CD4-positive, alpha-beta T cell treated with Interferon alpha-2 for 1 hour (primary cell): ENCODE measurements at regions not wholly inside any gene's neighbourhood (a gene's known extent, or its start where the extent isn't known, plus 50 kb on each side); places are given as distances from the start of the nearest gene placed in this dataset.
"Not testable (repeated sequence)": the region's sequence is repeated elsewhere in the genome, so short reads cannot be mapped to it uniquely, and the experiment has no call there.

ENCODE experiments used
- DNase-seq, 2 donors: peaks; one replicate each; pipeline ENCODE4 v3.0.0-alpha.2; 2020 to 2022

DNA sequence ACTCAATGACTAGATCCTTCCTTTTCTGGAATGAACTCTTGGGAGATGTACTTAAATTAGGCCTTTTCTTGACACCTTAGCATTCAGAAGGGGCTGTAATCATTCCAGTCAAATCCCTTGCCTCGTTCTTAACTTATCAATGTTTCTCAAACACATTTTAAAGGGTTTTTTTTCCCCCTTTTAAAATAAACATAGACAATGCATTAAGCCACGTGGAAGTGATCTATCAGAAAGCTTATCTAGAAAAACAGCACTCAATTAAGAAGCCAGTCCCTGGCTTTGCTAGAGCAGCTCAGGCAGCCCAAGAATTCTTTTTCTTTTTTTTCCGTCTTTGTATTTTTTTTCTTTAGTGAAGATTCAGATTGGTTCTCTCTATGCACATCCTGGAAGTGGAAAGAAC is 118.2 kb downstream of the PCDH7 start:
- no peak for DNase-seq

DNA sequence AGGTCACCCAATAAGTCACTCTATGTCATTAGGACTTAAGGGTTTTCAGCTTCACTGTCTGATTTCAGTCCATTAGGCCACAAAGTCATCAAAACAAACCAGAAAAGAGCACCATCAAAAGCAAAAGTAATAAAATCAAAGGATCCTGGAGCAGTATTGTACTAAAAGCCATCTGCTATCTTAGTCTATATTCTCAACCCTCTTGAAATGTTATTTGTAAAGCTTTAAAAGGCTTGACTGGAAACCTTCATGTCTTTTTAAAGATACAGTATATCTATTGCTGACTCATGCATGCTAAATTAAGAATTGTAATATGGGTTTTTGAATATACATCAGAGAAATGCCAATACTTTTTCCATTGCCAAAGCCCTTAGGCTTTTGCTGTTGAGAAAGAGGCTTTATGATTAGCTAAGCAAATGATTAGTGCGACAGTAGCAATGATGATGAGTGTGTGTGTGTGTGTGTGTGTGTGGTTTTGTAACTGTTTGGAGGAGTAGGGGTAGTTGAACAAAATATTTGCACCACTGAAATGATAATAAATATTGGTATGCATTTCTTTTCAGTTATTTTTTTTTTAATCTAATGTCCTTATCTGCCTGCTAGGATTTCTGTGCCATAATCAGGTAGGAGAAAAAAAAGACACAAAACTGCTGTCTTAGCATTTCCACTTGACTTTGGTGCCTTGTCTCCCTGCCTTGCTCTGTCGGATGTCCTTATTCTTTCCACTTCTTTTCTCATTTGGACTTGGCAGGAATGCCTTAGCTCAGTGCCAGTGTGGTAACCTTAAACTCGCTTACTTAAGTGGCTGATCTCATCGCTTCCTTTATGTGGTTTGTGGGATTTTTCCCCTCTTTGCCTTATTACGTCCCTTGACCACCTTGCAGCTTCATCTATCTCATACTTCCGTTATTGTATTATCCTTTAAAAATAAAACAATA is 119.7 kb downstream of the PCDH7 start:
- no peak for DNase-seq

DNA sequence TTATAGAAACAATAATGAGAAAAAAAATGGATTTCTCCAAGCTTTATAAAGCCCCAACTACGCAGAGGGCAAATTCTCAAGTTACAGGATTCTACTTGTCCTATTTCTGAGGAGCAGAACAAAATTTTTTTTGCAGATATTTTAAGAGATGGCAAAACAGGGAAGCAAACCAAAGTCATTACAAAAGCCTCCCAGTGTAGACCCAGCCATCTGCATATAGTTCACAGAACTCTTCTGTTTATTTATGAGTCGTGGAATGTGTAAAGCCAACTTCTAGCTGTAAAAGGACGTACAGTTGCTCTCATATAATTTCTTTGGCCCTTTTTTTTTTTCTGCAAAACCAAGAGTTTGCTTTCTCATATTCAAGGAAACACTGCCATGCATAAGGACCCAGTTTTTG is 120.4 kb downstream of the PCDH7 start:
- no peak for DNase-seq

DNA sequence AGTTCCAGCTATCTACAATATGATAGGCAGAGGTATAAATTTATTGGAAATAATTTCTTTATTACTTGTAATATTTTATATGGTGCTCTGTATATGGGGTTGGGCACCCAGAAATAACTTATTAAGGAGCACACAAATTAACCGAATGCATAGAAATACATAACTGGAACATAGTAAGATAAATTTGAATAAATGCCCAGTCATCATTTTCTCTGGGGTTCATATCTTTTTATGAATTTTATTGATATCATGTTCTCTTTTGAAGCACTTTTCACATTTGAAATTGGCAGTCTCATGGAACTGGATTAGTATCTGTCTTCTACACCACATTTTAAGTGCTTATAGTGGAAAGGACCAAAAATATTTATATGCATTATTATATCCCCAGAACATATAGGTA is 122.0 kb downstream of the PCDH7 start:
- DNase-seq = no peak

DNA sequence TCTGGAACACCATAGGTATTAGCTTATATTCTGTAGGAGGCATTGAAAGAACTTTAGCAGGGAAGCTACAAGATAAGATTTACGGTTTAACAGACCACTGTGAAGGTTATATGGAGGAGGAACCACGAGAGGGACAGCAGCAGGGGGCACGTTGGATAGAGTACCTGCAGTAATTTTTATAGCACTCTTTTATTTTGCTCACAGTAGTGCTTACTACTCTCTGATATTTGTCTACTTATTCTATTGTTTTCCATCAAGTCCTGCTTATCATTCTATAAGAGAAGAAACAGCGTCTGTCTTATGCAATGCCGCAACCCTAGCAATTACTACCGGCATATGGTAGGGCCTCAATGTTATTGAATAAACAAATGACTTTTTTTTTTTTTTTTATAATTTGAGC is 122.5 kb downstream of the PCDH7 start:
- no peak for DNase-seq

DNA sequence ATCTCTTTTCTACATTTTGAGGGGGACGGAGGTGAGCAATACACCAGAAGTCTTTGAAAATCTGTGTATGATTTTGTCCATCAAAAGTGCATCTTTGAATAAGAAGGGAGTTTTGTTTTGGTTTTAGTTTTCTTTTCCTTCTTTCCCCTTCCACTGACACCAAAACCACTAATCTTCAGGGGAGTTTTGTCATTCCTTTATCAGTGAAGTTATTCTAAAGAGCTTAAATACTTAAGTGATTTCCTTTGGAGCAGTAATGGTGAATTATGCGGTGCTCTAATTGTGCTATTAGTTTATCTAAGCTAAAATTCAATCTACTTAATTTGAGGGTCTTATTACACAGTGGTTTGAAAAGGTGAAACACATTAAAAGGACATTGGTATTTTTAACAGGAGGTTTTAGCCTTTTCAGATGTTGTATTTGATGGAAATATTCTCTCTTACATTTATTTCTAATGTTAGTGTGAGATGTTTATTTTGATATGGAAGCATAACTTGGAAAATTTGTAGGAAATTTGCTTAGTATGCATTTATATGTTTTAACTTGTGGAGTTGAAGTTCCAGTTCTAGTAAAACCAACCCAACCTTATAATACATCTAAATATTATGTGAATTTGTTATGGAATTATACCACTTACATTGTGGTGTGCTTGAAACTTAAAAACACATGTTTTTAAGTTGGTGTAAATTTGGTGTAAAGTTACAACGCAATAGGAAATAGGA is 124.9 kb downstream of the PCDH7 start:
- no peak for DNase-seq

DNA sequence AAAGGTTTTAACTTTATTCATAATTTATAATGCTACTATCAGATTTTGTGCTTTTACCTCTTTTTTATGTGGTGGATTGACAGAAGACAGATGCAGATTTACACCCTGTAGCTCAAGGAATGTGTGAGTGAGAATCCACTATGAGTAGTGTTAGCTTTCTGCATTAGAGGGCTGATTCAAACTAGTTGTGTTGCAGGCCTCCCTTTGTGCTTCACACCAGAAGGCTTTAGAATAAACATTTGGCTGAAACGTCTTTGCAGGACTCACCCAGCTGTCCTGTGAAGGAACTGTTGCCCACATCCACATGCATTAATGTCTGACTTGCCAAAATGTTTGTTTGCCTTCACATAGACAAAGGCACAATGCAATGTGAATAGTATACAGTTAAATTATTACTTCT is 127.0 kb downstream of the PCDH7 start:
- no peak for DNase-seq

DNA sequence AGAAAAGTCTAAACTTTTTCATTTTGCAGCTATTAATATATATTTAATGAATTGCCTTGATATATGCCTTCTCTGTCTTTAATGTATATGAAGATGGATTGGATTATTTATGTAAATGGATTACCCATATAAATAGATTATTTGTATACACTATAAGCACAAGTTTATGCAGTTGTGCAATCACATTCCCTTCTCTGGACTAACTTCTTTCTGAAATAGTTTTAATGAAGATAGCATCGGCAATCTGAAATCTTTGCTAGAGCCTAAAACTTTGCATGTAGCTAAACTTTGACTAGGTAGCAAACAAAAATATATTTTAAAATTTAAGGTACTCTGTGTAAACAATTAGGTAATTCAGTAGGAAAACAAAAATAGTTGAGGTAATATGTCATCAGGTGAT is 127.8 kb downstream of the PCDH7 start:
- DNase-seq = no peak

DNA sequence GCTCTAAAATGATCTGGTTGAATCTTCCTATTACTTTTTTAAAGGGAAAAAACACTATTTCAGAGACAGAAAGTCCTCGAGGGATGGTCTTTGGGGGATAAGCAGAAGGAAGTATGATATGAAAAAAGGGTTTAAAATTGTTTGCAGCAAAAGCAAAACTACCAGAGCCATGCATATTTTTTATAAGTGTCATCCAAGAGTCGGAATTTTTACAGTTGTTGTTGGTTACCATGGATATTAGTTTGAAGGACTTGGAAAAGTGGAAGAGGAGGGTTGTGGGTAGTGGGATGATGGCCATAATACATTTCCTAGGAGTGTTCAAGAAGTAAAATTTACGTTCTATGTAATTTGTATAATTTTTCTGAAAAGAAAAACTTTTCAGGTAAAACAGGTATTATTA is 134.4 kb downstream of the PCDH7 start:
- no peak for DNase-seq

DNA sequence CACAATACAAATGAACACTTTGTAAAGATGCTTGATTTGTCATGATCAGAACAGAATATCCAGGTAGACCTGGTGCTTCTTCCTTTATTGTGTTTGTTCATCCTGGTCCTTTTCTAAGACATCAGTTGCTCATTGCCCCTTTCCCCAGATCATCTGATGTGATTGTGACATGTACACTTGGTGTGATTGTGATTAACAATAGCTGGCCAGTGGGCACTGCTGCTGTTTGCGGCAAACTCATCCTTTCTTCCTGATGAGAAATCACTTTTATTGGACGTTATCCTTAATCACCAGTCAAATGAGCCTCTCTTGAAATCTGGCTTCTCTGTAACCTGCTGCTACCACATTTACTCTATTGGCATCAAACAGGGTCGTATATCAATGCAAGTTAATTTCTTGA is 135.1 kb downstream of the PCDH7 start:
- DNase-seq = no peak

DNA sequence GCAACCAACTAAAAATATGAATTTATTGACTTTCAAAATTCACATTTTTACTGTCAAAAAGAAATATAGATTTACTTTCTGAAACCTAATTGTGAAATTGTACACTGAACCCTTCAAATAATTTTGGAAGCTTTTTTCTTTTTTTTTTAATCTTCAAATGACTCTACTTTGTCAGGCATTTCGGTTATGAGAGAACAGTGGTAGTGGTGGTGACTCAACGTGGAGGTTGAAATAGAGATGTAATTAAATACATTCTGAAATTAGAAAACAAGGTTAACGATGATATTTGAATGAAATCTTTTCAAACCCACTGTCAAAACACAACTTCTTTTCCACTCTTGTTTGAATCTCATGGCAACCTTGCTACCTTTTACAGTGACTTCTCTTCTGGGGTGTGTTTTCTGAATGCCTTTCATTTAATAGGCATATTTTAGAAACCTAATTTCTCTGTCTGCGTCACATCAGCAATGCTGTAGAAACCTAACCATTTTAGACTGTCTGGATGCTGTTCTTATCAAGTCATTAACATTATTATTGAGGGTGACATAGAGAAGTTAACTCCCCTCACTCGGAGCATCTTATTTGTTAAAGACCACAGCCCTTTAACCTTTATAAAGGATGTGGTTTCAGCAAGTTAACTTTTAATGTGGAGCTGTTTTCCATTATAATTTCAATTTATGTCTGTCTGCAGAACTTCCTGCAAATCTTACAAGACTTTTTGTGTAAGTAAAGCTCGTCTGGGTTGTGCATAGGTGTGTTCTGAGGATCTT is 136.8 kb downstream of the PCDH7 start:
- no peak for DNase-seq

DNA sequence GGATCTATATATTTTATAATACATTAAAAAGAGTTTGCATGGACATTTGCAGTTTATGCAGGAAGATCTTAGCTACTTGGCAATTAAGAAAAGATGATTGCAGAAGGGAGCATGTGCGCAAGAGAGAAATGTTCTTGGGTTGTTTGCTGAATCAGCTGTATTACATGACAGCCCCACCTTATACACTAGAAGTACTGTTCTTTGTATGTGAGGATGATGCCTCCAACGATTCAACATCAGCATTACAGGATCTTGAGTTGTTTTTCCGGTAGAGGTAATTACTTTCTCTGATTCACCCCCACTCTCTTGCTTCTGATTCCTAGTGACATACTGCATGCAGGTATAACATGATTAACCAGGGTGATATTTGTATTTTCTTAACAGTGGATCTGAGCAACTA is 140.8 kb downstream of the PCDH7 start:
- no peak for DNase-seq

DNA sequence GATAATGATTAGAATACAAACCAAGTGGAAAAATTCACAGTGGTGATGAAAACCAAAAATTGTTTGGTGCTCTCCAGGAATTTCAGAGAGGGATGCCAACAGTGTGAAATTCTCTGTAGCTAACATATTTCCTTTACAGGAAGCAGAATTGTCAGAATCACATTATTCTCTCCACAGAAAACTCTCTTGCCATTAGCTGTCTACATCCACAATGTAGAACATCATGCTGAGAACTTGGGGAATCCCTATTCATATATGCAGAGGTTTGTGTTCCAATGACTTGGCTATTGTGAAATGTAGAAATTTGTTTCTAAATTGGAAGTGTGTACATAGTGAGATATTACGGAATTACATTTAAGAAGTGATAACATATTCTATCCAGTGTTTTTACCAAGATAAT is 142.0 kb downstream of the PCDH7 start:
- DNase-seq = no peak

DNA sequence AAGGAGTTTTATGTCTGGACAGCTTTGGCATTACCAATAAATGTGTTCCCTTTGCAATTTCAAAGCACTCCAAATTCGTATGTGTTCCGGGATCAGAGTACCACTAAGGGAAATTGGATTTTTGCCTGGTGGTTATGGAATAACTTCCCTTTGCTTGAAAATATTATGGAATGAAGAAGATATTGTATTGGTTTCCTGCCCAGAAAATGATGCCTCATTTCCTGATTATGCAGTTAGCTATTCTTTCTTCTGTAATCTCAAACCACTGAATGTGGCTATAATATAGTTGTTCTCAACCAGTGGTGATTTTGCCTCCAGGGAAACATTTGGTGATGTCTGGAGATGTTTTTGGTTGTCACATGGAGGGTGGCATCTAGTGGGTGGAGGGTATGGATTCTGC is 142.9 kb downstream of the PCDH7 start:
- DNase-seq = no peak

DNA sequence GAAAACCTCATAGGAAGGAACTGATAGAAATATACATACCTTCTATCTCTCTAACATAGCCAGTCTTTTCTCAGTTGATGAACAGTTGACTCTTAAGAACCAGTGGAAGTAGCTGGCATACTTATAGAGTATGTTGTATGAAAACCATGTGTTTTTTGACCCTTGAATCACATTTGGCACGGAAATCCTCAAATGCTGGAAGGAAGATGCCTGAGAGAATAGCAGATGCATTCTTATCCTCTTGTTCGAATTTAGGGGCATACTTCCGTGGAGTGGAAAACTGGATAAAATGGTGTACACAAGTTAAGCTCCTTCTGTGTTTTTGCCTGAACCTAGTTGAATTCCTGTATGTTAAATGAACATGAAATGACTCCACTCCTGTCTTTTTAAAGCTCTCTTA is 145.5 kb downstream of the PCDH7 start:
- DNase-seq = no peak

DNA sequence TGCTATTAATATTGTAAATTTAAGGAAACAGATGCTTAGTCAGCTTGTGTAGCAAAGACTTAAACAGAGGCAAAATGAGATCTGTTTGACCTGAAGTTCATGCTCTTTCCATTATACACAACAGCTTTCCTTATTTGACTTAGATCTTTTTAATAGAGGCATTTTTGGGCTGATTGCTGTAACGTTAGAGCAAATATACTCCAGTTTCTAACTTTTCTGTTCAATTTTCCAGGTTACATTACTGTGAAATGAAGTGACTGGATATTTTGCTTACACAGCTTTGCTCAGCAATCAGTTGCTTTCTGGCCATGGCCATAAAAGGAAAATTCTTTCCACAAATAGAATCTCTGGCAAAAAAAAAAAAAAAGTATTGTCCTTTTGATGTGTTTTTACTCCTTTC is 146.2 kb downstream of the PCDH7 start:
- no peak for DNase-seq

DNA sequence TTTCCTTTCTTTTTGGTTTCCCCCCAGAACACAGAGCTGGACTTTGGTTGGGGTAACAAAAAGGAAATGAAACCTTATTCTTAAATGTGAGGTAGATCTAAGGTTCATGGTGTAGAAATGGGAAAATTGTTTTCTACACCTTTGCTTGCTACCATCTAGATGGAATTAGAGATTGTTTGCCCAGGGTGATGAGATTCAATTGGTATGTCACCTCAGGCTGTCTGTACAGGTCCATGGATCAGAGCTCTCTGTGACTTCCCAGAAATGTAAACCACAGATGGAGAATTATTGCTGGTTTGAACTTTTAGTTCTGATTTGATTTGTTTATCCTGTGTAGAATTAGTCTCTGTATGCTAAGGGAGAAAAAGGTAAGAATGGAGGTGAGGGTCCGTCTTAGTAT is 146.7 kb downstream of the PCDH7 start:
- DNase-seq = no peak

DNA sequence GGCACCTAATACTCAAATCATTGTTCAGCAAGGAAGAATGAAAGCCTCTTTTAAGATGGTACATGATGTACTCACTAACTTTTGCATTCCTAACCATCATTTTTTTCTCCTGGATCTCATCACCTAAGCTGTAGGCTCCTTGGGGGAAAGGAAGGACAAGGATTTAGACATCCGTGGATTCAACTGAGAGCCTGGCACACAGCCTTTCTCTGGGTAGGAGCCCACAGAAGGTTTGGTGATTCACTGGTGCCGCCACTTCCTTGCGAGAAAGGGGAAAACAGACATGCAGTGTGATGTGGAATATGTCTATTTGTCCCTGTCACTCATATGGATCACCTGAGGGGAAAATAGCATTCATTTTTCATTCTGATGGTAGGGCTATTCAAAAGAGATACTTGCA is 147.3 kb downstream of the PCDH7 start:
- no peak for DNase-seq

DNA sequence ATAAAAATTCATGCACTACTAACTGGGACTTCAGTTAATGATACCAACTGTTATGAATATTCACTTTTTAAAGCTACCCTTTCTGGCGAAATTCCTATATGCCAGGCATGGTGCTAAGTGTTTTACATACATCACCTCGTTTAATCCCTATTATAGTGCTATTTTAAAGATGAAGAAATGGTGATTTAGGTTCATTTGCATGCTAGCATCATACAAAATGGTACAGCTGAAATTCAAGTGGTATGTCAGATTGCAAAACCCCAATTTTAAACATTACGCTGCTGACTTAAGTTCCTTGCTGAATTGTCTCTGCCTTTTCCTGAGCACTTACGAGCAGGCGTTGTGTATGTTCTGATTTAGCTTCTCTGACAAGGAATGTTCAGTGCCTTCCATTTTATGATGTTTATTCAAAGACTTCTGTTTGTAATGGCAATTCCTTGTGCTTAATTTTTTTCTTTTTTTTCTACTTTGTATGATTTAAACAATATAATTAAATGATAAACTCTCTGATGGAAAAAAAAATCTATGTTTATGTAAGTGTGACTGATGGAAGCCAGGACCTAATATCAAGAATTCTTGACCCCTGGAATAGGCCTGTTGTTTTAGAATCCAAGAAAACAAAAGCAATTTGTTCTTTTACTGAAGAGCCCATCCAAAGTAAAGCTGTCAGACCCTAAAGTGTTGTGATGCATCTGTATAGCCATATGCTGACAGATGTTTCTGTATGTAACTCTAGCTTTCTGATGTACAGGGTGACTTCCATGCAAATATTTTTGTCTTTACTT is 148.1 kb downstream of the PCDH7 start:
- no peak for DNase-seq

DNA sequence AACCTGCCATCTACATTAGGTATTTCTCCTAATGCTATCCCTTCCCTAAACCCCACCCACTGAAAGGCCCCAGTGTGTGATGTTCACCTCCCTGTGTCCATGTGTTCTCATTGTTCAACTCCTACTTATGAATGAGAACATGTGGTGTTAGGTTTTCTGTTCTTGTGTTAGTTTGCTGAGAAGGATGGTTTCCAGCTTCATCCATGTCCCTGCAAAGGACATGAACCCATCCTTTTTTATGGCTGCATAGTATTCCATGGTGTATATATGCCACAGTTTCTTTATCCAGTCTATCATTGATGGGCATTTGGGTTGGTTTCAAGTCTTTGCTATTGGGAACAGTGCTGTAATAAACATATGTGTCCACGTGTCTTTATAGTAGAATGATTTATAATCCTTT is 149.2 kb downstream of the PCDH7 start:
- DNase-seq = not testable (repeated sequence)

DNA sequence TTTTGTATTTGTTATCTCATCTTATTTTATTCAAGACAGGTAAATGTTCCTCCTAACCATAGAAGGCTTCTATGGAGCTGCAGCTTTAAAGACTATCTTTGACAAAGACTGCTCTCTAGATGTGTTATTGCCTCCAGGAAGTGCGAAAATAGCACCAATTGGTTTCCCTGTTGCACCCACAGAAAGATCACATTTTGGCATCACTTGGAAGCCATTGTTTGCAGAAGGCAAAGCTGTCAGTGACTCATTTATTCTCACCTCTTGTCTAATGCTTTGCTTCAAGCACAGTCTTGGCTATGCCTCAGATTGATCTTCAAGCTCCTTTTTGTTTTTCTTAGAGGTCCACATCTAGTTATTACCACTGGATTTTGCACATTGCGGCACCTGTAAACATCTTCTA is 150.3 kb downstream of the PCDH7 start:
- no peak for DNase-seq

DNA sequence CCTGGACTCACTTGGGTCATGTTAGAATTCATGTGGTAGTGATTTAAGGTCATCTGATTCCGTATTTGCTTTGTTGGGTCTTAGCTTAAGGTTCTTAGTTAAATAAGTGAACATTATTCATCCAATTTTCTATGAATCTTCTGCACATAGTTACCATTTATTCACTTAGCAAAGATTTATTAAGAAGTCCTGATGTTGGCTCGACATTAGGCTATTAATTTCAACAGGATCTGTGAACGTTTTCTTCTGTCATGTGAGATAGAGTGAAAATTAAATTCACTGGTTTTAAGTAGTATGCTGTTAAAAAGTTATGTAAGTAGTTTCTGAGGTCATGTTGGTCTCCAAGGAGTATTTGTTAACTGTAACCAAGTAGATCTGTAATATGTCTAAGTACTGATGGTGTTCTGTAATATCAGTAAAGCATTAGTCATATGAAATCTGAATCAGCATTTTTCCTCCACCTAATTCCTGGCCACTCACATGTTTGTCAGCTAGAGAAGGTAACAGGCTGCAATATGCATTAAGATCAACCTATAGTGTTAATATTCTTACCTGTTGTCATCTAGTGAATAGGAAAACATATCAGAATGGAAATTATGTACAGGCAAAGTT is 155.6 kb downstream of the PCDH7 start:
- no peak for DNase-seq
